ENCODE measurements at regions not wholly inside any gene's neighbourhood (a gene's known extent, or its start where the extent isn't known, plus 50 kb on each side); places are given as distances from the start of the nearest gene placed in this dataset.

GRCh38 chr5:144086295-144086694 lies 84.2 kb downstream of the YIPF5 start:
- TF ChIP-seq CTCF (IDR thresholded peaks at IDR 0.05; ENCODE audit: low read depth, low read length) (no peak), EZH2phosphoT487 (IDR thresholded peaks at IDR 0.05; ENCODE audit: low read depth) (no peak)
